ENCODE measurements at regions not wholly inside any gene's neighbourhood (a gene's known extent, or its start where the extent isn't known, plus 50 kb on each side); places are given as distances from the start of the nearest gene placed in this dataset.

DNA sequence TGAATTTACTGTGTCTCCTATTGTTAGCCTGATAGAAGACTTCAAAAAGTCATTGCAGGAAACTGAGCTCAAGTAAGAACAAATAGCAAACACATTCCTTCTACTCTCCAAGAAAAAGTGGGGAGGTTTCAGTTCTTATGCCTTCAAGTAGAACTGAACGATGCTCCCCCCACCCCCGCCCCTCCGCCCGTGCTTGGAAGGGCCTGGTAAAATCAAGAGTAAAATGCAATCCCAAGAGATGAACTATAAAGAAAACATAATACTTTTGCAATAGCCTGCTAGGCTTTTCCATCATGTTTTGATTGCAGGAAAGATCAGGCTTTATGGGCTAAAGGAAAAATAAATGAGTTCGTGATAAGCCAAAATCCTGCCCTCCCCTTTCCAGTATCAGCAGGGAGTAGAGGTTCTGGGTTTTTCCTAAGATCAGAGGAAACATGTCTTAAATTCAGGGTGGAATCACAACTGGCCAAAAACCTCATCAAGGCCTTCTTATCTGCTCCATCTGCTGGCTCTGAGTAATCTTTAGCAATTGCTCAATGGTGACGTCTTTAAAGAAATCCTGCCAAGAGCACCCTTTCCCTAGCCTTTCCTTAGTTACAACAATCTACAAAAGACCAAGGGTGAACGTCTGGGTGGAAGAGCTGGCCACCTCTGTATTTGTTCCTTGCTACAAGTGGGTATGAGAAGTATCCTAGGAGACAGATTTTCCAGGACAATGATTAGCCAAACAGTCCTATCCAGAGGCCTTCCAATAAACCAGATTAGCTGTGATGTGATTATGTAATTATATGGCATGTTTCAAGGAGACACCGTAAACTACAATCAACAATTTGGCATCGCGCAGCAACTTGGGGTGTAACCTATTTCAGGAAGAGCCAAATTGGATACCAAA, 66.3 kb upstream of the FAM9C start:
- peak overlapping the region; percentile 49; the same call in 1 of the 2 replicates for H3K9ac ChIP-seq
- peaks cover 0 to 13% of the 10 kb centered on the region in 2 experiments; a peak in 2 of 4 replicates for H3K4me1 ChIP-seq (ENCODE audit: control insufficient read depth in 1 of 2, insufficient read depth in 2 of 2, low read depth in 1 of 2, low read length in 1 of 2)
- H3K4me3 ChIP-seq (ENCODE audit: low read depth in 2 of 2, low read length in 1 of 2), result no peak overlapping the region
- peak overlapping the region; percentile 53; the same call in 1 of the 2 replicates for H3K4me2 ChIP-seq
- H3K9me2 ChIP-seq, result no peaks in the 10 kb centered on the region
- H3K36me3 ChIP-seq (replicated peaks in 1 of 2; ENCODE audit: control insufficient read depth in 1 of 2, insufficient read depth in 2 of 2, low read length in 1 of 2), result no peaks in the 10 kb centered on the region
- H3F3A ChIP-seq (replicated peaks; ENCODE audit: insufficient read depth), result peaks cover 31% of the 10 kb centered on the region
- no peaks in the 10 kb centered on the region for H3K9me3 ChIP-seq
- no peaks in the 10 kb centered on the region for H4K20me1 ChIP-seq (ENCODE audit: insufficient read depth)
- 26% methylated on average over 10 of the region's 10 CpGs for WGBS (ENCODE audit: low lambda C conversion rate)
- peak overlapping the region; percentile 44 for H2AFZ ChIP-seq (ENCODE audit: low read depth)
- H3K79me2 ChIP-seq (ENCODE audit: insufficient read depth), result no peaks in the 10 kb centered on the region
- peak overlapping the region; percentile 71 to 94 for H3K27ac ChIP-seq (ENCODE audit: low read depth in 2 of 2, low read length in 1 of 2)
- ChIA-PET CTCF (no interaction called here), POLR2A (no interaction called here)
- H3K27me3 ChIP-seq (ENCODE audit: insufficient read depth), result no peaks in the 10 kb centered on the region
- DNase-seq, result peak; percentile 4
- TF ChIP-seq NRF1 (IDR thresholded peaks at IDR 0.05; ENCODE audit: low read depth, low read length), result no peak
- TF ChIP-seq FOXJ3 (CRISPR knock-in tag; IDR thresholded peaks at IDR 0.05), result no peak
- TF ChIP-seq JUND (IDR thresholded peaks at IDR 0.05), result peak; percentile 94
- TF ChIP-seq TAF1 (IDR thresholded peaks at IDR 0.05; ENCODE audit: borderline replicate concordance, low read depth, low read length), result no peak
- TF ChIP-seq, protein P1, sequence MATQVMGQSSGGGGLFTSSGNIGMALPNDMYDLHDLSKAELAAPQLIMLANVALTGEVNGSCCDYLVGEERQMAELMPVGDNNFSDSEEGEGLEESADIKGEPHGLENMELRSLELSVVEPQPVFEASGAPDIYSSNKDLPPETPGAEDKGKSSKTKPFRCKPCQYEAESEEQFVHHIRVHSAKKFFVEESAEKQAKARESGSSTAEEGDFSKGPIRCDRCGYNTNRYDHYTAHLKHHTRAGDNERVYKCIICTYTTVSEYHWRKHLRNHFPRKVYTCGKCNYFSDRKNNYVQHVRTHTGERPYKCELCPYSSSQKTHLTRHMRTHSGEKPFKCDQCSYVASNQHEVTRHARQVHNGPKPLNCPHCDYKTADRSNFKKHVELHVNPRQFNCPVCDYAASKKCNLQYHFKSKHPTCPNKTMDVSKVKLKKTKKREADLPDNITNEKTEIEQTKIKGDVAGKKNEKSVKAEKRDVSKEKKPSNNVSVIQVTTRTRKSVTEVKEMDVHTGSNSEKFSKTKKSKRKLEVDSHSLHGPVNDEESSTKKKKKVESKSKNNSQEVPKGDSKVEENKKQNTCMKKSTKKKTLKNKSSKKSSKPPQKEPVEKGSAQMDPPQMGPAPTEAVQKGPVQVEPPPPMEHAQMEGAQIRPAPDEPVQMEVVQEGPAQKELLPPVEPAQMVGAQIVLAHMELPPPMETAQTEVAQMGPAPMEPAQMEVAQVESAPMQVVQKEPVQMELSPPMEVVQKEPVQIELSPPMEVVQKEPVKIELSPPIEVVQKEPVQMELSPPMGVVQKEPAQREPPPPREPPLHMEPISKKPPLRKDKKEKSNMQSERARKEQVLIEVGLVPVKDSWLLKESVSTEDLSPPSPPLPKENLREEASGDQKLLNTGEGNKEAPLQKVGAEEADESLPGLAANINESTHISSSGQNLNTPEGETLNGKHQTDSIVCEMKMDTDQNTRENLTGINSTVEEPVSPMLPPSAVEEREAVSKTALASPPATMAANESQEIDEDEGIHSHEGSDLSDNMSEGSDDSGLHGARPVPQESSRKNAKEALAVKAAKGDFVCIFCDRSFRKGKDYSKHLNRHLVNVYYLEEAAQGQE (IDR thresholded peaks at IDR 0.05; ENCODE audit: low read depth, low read length), result peak; percentile 34; the same call in 1 of the 2 replicates
- no peak for TF ChIP-seq EZH2phosphoT487 (IDR thresholded peaks at IDR 0.05; ENCODE audit: borderline replicate concordance, low read depth)
- peak; percentile 71; the same call in 1 of the 2 replicates for TF ChIP-seq MEF2A (IDR thresholded peaks at IDR 0.05; ENCODE audit: borderline replicate concordance, low read depth)
- TF ChIP-seq, protein P2, sequence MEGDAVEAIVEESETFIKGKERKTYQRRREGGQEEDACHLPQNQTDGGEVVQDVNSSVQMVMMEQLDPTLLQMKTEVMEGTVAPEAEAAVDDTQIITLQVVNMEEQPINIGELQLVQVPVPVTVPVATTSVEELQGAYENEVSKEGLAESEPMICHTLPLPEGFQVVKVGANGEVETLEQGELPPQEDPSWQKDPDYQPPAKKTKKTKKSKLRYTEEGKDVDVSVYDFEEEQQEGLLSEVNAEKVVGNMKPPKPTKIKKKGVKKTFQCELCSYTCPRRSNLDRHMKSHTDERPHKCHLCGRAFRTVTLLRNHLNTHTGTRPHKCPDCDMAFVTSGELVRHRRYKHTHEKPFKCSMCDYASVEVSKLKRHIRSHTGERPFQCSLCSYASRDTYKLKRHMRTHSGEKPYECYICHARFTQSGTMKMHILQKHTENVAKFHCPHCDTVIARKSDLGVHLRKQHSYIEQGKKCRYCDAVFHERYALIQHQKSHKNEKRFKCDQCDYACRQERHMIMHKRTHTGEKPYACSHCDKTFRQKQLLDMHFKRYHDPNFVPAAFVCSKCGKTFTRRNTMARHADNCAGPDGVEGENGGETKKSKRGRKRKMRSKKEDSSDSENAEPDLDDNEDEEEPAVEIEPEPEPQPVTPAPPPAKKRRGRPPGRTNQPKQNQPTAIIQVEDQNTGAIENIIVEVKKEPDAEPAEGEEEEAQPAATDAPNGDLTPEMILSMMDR (IDR thresholded peaks at IDR 0.05), result no peak
- TF ChIP-seq MXI1 (IDR thresholded peaks at IDR 0.05; ENCODE audit: low read depth, low read length), result no peak
- TF ChIP-seq RFX5 (IDR thresholded peaks at IDR 0.05; ENCODE audit: low read length), result no peak
- TF ChIP-seq, protein P3, sequence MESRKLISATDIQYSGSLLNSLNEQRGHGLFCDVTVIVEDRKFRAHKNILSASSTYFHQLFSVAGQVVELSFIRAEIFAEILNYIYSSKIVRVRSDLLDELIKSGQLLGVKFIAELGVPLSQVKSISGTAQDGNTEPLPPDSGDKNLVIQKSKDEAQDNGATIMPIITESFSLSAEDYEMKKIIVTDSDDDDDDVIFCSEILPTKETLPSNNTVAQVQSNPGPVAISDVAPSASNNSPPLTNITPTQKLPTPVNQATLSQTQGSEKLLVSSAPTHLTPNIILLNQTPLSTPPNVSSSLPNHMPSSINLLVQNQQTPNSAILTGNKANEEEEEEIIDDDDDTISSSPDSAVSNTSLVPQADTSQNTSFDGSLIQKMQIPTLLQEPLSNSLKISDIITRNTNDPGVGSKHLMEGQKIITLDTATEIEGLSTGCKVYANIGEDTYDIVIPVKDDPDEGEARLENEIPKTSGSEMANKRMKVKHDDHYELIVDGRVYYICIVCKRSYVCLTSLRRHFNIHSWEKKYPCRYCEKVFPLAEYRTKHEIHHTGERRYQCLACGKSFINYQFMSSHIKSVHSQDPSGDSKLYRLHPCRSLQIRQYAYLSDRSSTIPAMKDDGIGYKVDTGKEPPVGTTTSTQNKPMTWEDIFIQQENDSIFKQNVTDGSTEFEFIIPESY (IDR thresholded peaks at IDR 0.05; ENCODE audit: borderline replicate concordance, low read depth), result no peak
- no peak for TF ChIP-seq RCOR1 (IDR thresholded peaks at IDR 0.05; ENCODE audit: low read length)
- TF ChIP-seq CHD2 (IDR thresholded peaks at IDR 0.05; ENCODE audit: low read length, partially characterized antibody), result no peak
- TF ChIP-seq RXRA (IDR thresholded peaks at IDR 0.05; ENCODE audit: borderline replicate concordance, low read depth), result peak; percentile 77; the same call in 1 of the 2 replicates
- peak; percentile 88; the same call in 1 of the 2 replicates for TF ChIP-seq FOSL2 (IDR thresholded peaks at IDR 0.05; ENCODE audit: borderline replicate concordance, low read depth)
- peak in 1 of 2 experiments; percentile 92; a peak in 3 of 4 replicates for TF ChIP-seq EP300 (IDR thresholded peaks at IDR 0.05; ENCODE audit: borderline replicate concordance in 1 of 2, low read depth in 1 of 2, low read length in 1 of 2)
- no peak for TF ChIP-seq SIN3A (IDR thresholded peaks at IDR 0.05; ENCODE audit: borderline replicate concordance, low read depth, low read length)
- no peak for TF ChIP-seq FOXM1 (IDR thresholded peaks at IDR 0.05; ENCODE audit: low read depth)
- TF ChIP-seq, protein P4, sequence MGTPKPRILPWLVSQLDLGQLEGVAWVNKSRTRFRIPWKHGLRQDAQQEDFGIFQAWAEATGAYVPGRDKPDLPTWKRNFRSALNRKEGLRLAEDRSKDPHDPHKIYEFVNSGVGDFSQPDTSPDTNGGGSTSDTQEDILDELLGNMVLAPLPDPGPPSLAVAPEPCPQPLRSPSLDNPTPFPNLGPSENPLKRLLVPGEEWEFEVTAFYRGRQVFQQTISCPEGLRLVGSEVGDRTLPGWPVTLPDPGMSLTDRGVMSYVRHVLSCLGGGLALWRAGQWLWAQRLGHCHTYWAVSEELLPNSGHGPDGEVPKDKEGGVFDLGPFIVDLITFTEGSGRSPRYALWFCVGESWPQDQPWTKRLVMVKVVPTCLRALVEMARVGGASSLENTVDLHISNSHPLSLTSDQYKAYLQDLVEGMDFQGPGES (IDR thresholded peaks at IDR 0.05; ENCODE audit: low read depth, low read length), result no peak
- peak; percentile 63; the same call in 1 of the 2 replicates for TF ChIP-seq POLR2AphosphoS5 (IDR thresholded peaks at IDR 0.05; ENCODE audit: low read depth, low read length)
- no peak for TF ChIP-seq SMC3 (IDR thresholded peaks at IDR 0.05; ENCODE audit: low read depth, low read length)
- no peak for TF ChIP-seq GATA2 (CRISPR knock-in tag; IDR thresholded peaks at IDR 0.05)
- peak; percentile 89 for TF ChIP-seq TCF12 (IDR thresholded peaks at IDR 0.05)
- peak; percentile 99 for TF ChIP-seq NFIC (IDR thresholded peaks at IDR 0.05; ENCODE audit: borderline replicate concordance)
